ENCODE measurements at regions not wholly inside any gene's neighbourhood (a gene's known extent, or its start where the extent isn't known, plus 50 kb on each side); places are given as distances from the start of the nearest gene placed in this dataset.

DNA sequence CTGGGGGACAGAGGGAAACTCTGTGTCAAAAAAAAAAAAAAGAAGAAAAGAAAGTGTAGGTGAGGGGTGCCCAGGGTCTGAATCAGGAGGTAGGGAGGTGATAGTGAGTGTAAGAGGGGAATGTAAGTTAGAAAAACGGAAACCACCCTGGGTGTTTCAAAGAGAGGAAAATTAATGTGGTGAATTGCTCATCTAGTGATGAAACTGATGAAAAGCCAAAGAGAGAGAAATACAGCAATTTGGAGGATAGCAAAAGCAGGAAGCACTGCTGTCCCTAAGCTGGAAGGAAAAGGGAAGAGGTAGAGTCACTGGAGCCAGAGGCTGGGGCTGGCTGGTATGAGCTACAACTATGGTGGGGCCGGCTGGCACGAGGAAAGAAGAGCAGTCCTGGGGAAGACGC lies 85.0 kb upstream of the CEP85L start:
- TF ChIP-seq, protein P1, sequence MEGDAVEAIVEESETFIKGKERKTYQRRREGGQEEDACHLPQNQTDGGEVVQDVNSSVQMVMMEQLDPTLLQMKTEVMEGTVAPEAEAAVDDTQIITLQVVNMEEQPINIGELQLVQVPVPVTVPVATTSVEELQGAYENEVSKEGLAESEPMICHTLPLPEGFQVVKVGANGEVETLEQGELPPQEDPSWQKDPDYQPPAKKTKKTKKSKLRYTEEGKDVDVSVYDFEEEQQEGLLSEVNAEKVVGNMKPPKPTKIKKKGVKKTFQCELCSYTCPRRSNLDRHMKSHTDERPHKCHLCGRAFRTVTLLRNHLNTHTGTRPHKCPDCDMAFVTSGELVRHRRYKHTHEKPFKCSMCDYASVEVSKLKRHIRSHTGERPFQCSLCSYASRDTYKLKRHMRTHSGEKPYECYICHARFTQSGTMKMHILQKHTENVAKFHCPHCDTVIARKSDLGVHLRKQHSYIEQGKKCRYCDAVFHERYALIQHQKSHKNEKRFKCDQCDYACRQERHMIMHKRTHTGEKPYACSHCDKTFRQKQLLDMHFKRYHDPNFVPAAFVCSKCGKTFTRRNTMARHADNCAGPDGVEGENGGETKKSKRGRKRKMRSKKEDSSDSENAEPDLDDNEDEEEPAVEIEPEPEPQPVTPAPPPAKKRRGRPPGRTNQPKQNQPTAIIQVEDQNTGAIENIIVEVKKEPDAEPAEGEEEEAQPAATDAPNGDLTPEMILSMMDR (IDR thresholded peaks at IDR 0.05): no peak
- TF ChIP-seq POLR2AphosphoS5 (IDR thresholded peaks at IDR 0.05): no peak
- TF ChIP-seq POLR2A (IDR thresholded peaks at IDR 0.05): no peak

Measured in suprapubic skin (tissue), 4 donors.